Kasumi-1 (cell line): ENCODE measurements at regions not wholly inside any gene's neighbourhood (a gene's known extent, or its start where the extent isn't known, plus 50 kb on each side); places are given as distances from the start of the nearest gene placed in this dataset.

ENCODE experiments used
- DNase-seq, 2 experiments: peaks; one replicate each; lab custom pipeline; 2025; lab: John Stamatoyannopoulos, UW

DNA sequence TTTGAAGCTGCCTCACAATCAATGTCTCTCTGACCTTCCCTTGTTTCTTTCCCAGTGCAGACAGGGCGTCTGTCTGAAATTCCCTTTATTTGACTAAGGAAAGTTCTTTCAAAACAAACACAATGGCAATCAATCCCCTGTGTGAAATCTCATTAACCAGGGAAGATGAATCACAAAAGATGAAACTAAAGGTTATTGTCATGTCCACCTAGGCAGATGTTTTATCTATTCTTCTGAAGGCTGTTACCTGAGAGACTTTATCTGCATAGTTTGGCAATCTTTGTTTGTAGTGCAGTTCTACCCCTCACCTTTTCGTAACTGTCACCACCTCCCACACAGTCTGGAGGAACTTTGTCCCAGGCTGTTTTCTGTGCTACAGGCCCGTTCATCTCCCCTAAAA, 217.5 kb upstream of the RIOK2 start:
- DNase-seq, result no peak

DNA sequence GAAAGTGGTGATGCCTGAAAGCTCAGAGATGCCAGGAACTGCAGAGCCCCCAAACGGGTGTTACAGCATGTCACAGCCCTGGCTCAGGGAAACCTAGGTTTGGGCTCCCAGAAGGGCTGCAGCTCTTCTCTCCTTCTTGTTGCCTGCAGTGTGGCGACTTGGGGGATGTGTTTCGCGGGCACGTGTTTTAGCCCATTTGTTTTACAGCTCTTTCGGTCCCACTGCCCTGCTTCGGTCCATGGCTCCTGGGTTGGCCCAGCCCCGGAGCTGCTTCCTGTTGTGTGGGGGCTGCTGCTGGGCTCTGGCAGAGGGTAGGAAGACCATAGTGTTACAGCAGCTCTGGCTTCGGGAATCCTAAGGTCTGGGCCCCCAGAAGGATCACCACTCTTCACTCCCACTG, 222.9 kb upstream of the RIOK2 start:
- no peak for DNase-seq

DNA sequence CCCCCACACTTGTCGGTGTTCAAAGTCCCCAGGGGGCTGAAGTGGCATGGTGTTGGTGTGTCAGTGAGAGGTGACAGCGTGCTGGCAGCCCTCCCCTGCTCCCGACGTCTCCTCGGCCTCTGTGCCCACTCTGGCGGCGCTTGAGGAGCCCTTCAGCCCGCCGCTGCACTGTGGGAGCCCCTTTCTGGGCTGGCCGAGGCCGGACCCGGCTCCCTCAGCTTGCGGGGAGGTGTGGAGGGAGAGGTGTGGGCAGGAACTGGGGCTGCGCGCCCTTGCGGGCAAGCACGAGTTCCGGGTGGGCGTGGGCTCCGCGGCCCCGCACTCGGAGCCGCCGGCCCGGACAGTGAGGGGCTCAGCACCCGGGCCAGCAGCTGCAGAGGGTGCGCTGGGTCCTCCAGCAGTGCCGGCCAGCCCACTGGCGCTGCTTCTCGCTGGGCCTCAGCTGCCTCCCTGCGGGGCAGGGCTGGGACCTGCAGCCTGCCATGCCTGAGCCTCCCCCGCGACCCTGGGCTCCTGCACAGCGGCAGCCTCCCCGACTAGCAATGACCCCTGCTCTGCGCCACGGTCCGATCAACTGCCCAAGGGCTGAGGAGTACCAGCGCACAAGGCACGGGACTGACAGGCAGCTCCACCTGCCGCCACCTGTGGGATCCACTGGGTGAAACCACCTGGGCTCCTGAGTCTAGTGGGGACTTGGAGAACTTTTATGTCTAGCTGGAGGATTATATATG, 224.1 kb upstream of the RIOK2 start:
- no peak for DNase-seq

- no peak for DNase-seq
These were observed 225.3 kb upstream of the RIOK2 start for GRCh38 chr5:97408331-97408730.

DNA sequence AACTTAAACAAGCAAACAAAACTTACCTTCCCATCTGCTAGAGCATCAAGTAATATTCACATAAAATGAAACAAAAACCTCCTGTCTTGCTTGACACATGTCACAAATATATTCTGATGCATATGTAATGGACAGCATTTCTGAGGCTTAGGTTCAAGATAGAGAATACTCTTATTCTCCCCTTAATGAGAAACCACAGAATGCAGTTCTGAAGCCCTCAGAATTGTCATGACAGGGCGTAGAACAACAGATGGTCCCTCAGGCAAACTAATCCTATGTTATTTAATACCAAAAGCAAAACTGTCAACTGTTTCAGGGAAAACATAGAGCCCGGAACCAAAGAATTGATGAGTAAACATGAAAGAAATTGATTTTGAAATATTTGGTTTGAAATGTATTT, 229.9 kb upstream of the RIOK2 start:
- DNase-seq, result no peak

DNA sequence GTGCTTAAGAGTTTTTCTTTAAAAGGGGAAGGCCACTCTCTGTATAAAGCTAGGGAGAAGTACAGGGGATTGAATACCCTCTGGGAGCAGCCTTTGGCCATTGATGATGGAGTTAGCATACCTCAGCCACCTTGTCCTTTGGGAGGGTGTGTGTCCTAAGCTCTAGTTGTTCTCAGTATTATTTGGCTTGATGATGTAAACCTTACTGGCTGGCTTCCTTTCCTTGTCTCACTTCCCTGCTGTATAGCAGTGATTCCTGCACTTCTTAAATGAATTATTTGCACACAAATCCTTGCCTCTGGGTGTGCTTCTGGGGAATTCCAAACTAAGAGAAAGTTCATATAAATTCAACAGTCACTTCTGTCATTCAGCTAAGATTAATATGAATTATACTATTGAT, 234.9 kb upstream of the RIOK2 start:
- no peak for DNase-seq

DNA sequence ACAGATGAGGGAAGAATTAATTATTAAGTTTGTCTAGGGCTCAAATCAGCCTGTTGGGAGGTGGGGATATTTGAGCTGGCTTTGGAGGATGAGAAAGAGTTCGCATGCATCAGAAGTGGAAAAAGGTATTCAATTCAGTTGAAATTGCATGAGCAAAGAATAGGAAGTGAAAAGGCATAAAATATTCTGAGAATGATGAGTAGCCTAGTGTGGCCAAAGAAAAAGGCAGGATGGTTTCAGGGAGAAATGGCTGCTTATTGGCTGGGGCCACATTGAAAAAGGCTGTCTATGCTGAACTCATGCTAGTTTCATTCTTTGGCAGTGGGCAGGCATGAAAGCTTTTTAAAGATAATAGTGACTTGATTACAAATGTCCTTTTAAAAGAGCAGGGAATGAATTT, 235.4 kb upstream of the RIOK2 start:
- DNase-seq, result no peak

- DNase-seq, result no peak
These were observed 237.6 kb upstream of the RIOK2 start for GRCh38 chr5:97420646-97421045.

GRCh38 chr5:97422678-97423077, 239.6 kb upstream of the RIOK2 start:
- DNase-seq, result no peak

GRCh38 chr5:97425511-97425910, 242.5 kb upstream of the RIOK2 start:
- DNase-seq, result peak; percentile 15 to 23

GRCh38 chr5:97427235-97427634, 244.2 kb upstream of the RIOK2 start:
- no peak for DNase-seq

- DNase-seq, result no peak
These were observed 251.0 kb upstream of the RIOK2 start for GRCh38 chr5:97434021-97434420.

DNA sequence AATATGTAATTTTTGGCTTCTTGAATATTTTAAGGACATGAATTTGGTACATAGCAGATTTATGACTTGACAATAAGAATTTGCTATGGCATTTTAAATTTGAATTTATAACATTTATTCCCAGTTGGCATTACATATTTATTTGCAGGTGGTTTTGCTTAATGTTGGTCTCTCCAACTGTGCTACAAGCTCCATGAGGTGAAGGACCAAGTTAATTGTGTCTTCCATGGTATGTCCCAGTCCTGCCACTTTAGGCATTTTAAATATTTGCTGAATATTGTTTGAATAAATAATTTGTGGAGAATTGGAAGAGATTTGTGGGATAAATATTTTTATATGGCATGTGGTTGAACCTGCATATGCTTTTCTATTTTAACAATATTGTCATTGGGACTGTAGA, 253.4 kb upstream of the RIOK2 start:
- DNase-seq, result no peak

GRCh38 chr5:97443740-97444139, 260.7 kb upstream of the RIOK2 start:
- DNase-seq, result no peak

DNA sequence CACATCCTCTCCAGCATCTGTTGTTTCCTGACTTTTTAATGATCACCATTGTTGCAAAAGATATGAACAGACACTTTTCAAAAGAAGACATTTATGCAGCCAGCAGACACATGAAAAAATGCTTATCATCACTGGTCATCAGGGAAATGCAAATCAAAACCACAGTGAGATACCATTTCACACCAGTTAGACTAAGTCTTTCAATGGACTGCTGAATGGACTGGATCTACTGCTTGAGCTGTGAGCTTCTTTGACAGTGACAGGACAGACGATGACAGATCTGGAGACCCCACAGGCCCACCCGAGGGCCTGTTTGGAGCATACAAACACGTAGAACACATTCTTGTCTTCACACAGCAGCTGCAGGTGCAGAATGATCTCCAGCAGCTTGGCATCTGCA, 266.1 kb upstream of the RIOK2 start:
- no peak for DNase-seq

- DNase-seq, result no peak
These were observed 269.6 kb upstream of the RIOK2 start for GRCh38 chr5:97452646-97453045.

- no peak for DNase-seq
These were observed 270.2 kb upstream of the RIOK2 start for GRCh38 chr5:97453263-97453662.

DNA sequence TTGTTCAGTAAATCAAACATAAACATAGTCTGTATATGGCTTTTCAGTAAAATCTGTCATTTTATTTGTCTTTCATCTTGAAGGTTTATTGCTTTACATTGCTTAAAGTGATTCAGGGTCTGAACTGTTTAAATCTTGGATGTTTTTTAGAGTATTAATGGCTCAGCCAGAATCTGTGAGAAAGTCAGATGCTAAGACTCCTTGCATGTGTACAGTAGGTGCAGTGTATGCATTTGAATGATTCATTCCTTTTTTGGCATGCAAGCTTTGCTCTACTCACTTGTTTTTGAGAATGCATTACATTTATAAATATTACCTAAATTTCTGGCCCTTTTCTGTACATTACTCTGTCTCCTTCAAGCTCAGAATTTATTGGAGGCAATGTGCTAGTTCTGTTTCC, 271.0 kb upstream of the RIOK2 start:
- no peak for DNase-seq

DNA sequence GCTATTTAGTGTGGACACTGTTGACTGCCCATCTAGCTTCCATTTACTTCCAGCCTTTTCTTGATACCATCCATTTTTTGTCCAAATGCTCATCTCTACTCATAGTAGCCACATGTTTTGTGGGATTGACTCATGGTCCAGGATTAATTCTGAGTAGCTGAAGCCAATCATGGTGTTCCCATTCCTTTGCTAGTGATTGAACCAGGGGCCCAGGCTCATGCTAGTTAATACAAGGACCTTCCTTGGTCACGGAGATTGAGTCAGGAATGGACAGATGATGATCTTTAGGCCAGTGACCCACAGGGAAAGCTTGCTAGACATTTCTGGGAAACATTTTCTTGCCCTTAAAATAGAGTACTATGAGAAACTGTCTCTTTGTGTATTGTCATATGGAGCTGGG, 272.9 kb upstream of the RIOK2 start:
- DNase-seq, result no peak

DNA sequence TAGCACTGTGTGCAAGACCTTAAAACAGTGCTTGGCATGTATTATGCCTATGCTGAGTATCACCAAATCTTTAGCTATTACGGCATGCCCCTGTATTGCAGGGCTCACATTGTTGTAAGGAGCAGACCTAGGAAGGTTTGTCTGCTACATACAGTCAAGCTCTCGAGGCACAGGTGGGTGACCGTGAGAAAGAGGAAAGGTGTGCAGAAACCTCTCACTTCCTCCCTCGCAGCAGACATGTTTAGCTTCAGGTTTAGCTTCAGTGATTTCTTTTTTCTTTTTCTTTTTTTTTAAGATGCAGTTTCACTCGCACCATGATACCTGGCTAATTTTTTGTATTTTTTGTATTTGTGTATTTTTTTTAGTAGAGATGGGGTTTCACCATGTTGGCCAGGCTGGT, 275.8 kb upstream of the RIOK2 start:
- no peak for DNase-seq

GRCh38 chr5:97471951-97472350, 288.9 kb upstream of the RIOK2 start:
- DNase-seq, result no peak

- DNase-seq, result no peak
These were observed 292.8 kb upstream of the RIOK2 start for GRCh38 chr5:97475847-97476246.

DNA sequence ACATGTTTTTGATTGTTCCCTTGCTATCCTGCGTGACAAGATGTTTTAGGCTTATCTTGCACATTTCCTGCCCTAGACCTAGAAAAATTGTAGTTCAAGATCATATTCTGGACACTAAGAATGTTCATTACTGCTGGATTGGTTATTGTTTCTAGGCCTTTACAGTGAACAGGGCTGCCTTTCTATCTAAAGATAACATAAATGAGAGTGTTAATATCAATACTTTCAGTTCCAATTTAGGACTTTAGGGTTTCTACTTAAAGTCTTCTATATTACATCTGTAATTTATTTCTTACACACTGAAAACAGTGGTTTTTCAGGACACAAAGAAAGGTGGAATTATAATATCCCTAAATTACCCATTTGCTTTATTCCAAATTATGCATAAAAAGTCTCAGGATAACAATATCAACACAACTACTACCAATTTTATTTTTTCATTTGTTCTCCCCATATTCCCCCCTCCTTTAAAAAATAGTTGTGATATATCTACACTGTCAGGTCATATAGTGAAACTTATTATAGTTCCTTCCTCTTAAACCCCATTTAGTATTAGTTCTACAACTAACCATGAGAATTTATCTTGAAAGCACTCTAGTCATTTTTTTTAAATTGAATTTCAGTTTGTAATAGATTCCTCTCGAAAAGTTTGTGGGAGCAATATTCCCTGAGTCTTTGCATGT, 293.9 kb upstream of the RIOK2 start:
- DNase-seq, result no peak

DNA sequence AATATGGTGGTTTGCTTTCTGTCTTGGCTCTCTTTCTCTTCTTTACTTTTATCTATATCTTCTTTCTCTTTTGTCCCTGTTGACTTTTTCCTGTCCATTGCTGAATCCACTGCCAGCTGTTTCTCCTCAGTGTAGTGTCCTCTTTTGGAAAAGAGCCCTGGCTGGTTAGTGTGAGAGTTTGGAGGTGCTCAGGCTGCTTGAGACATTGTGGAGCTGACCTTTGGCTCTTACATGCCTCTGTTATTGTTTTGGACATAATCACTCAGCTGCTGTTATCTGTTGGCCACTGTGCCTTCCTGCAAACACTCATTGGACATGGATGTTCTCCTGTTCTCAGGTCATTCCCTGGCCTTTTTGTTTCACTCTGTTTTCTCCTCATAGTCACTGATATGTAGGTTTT, 295.4 kb upstream of the RIOK2 start:
- no peak for DNase-seq
